ENCODE measurements at regions not wholly inside any gene's neighbourhood (a gene's known extent, or its start where the extent isn't known, plus 50 kb on each side); places are given as distances from the start of the nearest gene placed in this dataset.

DNA sequence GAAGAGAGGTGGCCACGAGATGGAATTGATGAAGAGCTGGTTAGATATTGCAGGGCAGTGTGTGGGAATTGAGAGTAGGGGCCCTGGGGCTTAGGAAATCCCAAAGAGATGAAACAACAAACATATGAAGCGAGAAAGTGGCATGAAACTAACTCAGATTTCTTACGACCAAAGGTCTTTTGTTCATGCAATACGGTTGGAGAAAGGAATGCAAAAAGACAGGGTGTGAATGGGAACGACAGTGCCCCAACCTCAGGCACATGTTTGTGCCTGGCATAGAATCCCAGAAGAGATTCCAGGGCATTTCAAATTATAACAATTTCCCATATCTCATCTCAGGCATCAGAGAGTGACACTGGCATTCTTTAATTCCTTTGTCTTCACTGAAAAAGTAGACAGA lies 199.2 kb downstream of the ACTL7B start:
- H3K9me3 ChIP-seq = peaks cover 16% of the 10 kb centered on the region
- H3K27ac ChIP-seq = no peak overlapping the region
- intact Hi-C loops (cut with DNase I) = no loop called here
- H3K4me3 ChIP-seq = no peak overlapping the region
- ATAC-seq (no peak), DNase-seq (no peak)
- no peaks in the 10 kb centered on the region for H3K27me3 ChIP-seq (ENCODE audit: low read depth)
- H3K36me3 ChIP-seq = no peaks in the 10 kb centered on the region
- TF ChIP-seq, protein P1, sequence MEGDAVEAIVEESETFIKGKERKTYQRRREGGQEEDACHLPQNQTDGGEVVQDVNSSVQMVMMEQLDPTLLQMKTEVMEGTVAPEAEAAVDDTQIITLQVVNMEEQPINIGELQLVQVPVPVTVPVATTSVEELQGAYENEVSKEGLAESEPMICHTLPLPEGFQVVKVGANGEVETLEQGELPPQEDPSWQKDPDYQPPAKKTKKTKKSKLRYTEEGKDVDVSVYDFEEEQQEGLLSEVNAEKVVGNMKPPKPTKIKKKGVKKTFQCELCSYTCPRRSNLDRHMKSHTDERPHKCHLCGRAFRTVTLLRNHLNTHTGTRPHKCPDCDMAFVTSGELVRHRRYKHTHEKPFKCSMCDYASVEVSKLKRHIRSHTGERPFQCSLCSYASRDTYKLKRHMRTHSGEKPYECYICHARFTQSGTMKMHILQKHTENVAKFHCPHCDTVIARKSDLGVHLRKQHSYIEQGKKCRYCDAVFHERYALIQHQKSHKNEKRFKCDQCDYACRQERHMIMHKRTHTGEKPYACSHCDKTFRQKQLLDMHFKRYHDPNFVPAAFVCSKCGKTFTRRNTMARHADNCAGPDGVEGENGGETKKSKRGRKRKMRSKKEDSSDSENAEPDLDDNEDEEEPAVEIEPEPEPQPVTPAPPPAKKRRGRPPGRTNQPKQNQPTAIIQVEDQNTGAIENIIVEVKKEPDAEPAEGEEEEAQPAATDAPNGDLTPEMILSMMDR (IDR thresholded peaks at IDR 0.05) = no peak
- no peaks in the 10 kb centered on the region for H3K4me1 ChIP-seq

DNA sequence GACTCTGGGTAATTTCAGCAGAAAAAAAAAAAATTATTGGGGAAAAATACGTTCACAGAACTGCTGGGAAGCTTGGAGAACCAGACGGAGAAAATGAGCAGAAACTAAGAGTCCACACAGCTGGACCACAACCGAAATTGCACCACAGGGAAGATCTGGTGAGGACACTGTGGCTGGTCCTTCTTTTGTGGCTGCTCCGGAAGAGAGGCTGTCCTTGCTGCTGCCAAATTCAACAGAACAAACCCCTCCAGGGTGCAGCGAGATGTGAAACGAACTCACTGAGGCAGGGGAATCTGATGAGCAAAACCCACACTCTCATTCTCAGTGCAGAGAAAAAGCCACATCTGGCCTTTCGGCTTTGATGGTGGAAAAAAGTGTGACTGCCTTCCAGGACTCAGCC lies 200.0 kb downstream of the ACTL7B start:
- TF ChIP-seq, protein P1 (IDR thresholded peaks at IDR 0.05) = no peak
- Histone ChIP-seq H3K4me1 (no peaks in the 10 kb centered on the region), H3K36me3 (no peaks in the 10 kb centered on the region), H3K4me3 (no peak overlapping the region), H3K27ac (no peak overlapping the region), H3K27me3 (ENCODE audit: low read depth) (no peaks in the 10 kb centered on the region), H3K9me3 (peaks cover 16% of the 10 kb centered on the region)
- intact Hi-C loops (cut with DNase I) = no loop called here
- DNase-seq = no peak
- ATAC-seq = no peak

DNA sequence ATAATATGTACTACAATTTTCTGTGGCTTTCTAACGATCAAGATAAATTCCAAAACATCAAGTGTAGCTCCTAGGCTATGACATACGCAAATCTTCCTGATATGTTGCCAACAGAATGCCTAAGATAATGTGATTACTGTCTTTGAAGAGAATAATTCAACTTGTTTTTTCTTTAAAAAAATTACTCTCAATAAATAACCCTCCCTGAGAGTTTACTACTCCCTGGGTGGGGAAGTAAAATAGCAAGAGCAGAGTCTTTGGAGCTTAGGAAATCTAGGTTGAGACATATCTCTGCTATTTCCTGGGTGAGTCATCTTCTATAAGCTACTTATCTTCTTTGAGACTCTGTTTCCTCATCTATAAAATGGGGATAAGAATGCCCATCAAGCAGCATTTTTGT lies 201.2 kb downstream of the ACTL7B start:
- no peak for ATAC-seq
- Histone ChIP-seq H3K36me3 (no peaks in the 10 kb centered on the region), H3K4me3 (no peak overlapping the region), H3K27me3 (ENCODE audit: low read depth) (no peaks in the 10 kb centered on the region), H3K9me3 (peaks cover 10% of the 10 kb centered on the region), H3K4me1 (no peaks in the 10 kb centered on the region), H3K27ac (no peak overlapping the region)
- DNase-seq = no peak
- intact Hi-C loops (cut with DNase I) = no loop called here
- TF ChIP-seq, protein P1 (IDR thresholded peaks at IDR 0.05) = no peak

DNA sequence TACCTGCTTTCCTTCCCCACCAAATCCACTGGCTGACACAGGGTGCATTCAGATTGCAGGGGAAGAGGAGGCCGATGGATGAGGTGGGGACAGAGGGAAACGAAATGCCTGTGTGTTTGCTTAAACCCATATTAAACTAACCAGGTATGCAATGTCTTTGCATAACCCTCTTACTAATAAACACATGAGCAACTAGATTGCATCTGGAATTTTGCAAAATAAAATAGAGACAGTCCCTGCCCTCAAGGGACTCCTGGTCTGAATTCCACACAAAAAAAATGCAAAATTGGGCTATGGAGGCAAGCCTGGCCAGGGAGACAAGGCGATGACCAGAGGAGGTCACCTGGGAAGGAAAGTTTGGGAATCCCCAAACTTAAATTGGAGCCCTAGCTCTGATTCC lies 202.9 kb downstream of the ACTL7B start:
- H3K27me3 ChIP-seq (ENCODE audit: low read depth) = no peaks in the 10 kb centered on the region
- TF ChIP-seq, protein P1 (IDR thresholded peaks at IDR 0.05) = no peak
- H3K36me3 ChIP-seq = no peaks in the 10 kb centered on the region
- H3K27ac ChIP-seq = no peak overlapping the region
- H3K9me3 ChIP-seq = no peaks in the 10 kb centered on the region
- no peaks in the 10 kb centered on the region for H3K4me1 ChIP-seq
- no peak for DNase-seq
- H3K4me3 ChIP-seq = no peak overlapping the region
- ATAC-seq = no peak
- intact Hi-C loops (cut with DNase I) = no loop called here

DNA sequence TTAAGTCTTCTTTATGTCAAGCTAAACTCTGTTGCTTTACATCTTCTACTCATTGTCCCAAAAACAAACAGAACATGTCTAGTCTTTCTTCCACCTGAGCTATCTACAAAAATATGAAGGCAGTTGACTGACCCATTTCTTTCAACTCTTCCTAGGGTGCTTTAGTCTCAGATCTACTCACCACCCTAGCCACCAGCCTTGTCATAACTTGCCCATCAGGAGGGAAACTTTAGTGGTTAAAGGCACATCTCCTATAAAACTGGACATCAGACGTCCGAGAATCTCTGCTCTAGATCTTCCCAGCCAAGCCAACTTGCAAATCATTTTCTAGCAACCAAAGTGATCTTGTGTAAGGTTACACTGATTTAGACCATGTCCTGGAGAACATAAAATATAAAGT lies 205.0 kb downstream of the ACTL7B start:
- ATAC-seq = no peak
- Histone ChIP-seq H3K4me1 (no peaks in the 10 kb centered on the region), H3K4me3 (no peak overlapping the region), H3K9me3 (no peaks in the 10 kb centered on the region), H3K27me3 (ENCODE audit: low read depth) (no peaks in the 10 kb centered on the region), H3K27ac (no peak overlapping the region), H3K36me3 (no peaks in the 10 kb centered on the region)
- DNase-seq = no peak
- intact Hi-C loops (cut with DNase I) = no loop called here
- TF ChIP-seq, protein P1 (IDR thresholded peaks at IDR 0.05) = no peak

DNA sequence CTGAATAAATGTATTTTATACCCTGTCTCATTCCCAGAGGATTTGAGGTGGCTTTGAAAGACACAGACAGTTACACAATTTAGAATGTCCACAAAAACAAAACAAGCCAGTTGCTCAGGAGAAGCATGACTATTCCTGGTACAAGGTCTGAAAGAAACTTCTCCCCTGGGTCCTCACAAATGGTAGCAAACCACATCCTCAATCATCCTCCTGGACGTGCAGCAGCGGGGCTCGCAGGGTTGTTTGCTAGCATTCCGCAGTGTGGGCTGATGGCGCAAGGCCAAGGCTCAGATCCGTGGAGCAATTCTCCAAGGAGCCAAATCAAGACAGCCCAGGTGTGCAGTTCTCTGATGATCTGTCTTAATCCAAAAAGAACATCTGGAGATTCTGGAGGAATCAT lies 210.3 kb downstream of the ACTL7B start:
- TF ChIP-seq, protein P1 (IDR thresholded peaks at IDR 0.05) = no peak
- H3K27ac ChIP-seq = no peak overlapping the region
- DNase-seq = no peak
- no peaks in the 10 kb centered on the region for H3K4me1 ChIP-seq
- H3K9me3 ChIP-seq = no peaks in the 10 kb centered on the region
- ATAC-seq = no peak
- intact Hi-C loops (cut with DNase I) = no loop called here
- no peaks in the 10 kb centered on the region for H3K27me3 ChIP-seq (ENCODE audit: low read depth)
- H3K4me3 ChIP-seq = no peak overlapping the region
- H3K36me3 ChIP-seq = no peaks in the 10 kb centered on the region

Measured in lower lobe of right lung (tissue), 2 donors.